ENCODE measurements at regions not wholly inside any gene's neighbourhood (a gene's known extent, or its start where the extent isn't known, plus 50 kb on each side); places are given as distances from the start of the nearest gene placed in this dataset.

- TF ChIP-seq CTCF (conservative IDR thresholded peaks at IDR 0.05; ENCODE audit: low read length) (no peak), EZH2phosphoT487 (IDR thresholded peaks at IDR 0.05; ENCODE audit: borderline replicate concordance, low read depth, low read length) (no peak)
Observed at GRCh38 chr1:38312753-38313152, 266.2 kb upstream of the POU3F1 start.
